GM04503 (cell line): ENCODE measurements at regions not wholly inside any gene's neighbourhood (a gene's known extent, or its start where the extent isn't known, plus 50 kb on each side); places are given as distances from the start of the nearest gene placed in this dataset.

Experiments used
- DNase-seq: peaks from one replicate; pipeline ENCODE4 v3.0.0-alpha.2; 2012; ENCODE audit warnings: low read depth

DNA sequence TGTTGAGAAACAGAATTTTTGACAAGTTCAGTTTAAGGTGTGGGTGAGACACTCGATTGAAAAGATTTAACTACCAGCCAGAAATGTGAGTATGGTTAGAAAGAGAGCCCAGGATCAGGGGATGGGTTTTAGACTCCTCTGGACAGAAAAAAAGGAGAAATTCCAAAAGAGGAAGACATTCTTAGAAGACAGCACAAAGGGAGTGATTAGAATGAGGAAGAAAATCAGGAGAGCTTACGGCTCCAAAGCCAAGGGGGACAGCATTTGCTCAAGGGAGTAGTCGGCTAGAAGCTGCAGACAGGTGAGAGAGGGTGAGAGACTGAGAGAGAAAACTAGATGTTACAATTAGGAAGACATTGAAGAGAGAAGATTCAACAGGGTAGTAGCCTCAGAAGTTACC is 166.1 kb downstream of the ADAMTS15 start:
- no peak for DNase-seq

GRCh38 chr11:130615561-130615960 is 167.1 kb downstream of the ADAMTS15 start:
- no peak for DNase-seq

- DNase-seq, result no peak
These were observed 168.1 kb downstream of the ADAMTS15 start for GRCh38 chr11:130616573-130616972.

- DNase-seq, result no peak
These were observed 168.6 kb downstream of the ADAMTS15 start for GRCh38 chr11:130617001-130617400.

DNA sequence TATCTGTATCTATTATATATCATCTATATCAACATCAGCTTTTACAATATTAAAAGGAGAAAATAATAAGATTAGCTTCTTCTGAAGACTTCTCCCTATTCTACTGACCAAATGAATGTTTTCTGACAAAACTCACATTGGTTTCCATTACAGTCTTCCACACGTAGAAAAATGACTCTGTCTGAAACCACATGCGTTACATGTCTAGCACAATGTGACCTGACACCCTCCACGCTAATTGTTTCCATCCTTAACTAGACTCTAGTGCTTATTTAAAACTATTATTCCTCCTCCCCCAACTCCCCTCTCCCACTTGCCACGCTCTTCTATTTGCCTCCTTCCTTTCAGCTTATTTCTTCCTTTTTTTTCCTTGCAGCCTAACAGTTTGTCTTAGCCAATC is 172.1 kb downstream of the ADAMTS15 start:
- DNase-seq, result no peak

DNA sequence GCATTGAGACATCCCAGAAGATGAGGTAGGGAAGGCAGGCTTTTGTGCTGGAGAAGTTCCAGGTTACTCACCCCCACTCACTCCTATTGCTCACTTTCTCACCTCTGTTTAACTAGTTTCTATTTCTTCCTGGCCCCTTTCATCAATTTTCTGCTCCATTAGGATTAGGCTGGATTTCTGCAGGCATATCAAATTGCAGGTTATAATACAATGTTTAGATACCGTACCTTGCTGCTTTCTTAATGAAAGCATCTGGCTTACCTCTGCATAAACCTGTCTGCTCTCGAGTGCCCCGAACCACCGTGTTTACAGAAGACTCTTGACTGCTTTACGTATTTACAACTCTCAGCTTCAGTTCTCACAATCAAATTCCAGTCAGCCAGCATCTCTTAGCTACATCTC is 173.7 kb downstream of the ADAMTS15 start:
- no peak for DNase-seq

DNA sequence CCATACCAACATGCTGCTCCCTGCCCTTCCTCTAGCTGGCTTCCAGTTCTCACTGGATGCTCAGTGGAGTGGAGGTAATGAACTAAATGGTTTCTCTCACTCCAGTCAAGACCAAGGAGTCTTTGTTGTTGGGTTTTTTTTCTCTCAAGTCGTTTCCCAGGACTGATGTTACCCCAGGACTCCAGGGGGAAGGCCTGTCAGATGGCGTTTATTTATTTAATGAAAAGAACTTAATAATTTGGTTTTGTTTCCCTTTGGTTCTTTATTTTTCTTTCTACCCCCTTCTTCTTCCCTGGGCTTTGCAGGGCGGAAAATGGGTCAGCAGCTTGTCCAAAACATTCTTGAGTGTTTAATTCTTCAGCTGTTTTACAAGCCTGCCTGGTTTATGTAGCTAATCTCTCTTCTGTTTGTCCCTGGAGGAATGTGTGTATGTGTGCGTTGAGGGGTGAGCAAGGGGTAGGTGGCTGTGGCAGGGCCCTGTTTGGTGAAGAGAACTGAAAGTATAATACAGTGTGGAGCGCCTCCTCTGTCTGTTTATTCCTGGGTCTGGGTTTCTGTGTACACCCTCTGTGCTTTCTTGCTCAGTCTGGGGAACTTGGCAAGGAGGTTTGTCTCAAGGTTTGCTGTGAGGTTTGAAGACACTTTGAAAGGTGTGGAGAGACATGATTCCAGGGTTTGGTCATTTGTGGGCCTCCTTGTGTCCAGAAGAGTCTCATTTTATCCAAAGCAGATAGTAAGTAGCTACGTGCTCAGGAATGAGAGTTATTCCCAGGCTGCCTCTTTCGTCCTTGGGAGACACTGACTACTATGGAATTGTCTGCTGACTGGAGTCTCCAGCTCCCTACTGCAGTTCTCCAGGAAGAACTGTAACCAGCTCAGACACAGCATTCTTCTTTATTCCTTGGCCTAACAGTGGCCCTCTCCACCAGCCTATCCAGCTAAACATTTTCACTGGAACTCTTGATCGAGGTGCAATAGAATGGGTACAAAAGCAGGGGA is 175.5 kb downstream of the ADAMTS15 start:
- DNase-seq, result no peak

GRCh38 chr11:130624971-130625544 is 176.6 kb downstream of the ADAMTS15 start:
- no peak for DNase-seq

- DNase-seq, result no peak
These were observed 177.3 kb downstream of the ADAMTS15 start for GRCh38 chr11:130625578-130626306.

- DNase-seq, result no peak
These were observed 180.6 kb downstream of the ADAMTS15 start for GRCh38 chr11:130629039-130629438.

GRCh38 chr11:130631119-130631518 is 182.7 kb downstream of the ADAMTS15 start:
- peak; percentile 76 for DNase-seq

- no peak for DNase-seq
These were observed 185.0 kb downstream of the ADAMTS15 start for GRCh38 chr11:130633466-130633865.

GRCh38 chr11:130634186-130634585 is 185.7 kb downstream of the ADAMTS15 start:
- no peak for DNase-seq

DNA sequence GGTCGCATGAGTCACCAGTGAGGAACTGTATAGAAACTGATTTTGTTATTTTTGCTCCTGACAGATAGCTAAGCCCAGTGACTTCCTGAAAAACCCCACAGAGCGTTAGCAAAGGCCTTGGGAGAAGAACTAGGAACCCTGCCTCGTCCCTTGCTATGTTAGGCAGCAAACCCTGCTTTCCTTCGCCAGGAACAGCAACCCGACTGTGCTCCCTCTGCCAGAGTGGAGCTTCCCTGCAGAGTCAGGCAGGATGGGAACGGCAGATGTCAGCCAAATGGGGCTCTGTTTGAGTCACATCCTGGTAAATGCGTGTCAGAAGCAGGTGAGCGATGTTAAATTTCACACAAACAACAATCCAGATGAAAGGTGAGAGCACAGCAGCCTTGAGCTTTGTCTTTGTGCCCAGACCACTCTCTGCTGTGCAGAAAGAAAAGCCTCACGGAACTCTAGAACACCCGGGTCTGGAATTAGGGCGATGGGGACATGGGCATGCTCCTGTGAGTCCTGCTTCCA is 186.6 kb downstream of the ADAMTS15 start:
- DNase-seq, result no peak

DNA sequence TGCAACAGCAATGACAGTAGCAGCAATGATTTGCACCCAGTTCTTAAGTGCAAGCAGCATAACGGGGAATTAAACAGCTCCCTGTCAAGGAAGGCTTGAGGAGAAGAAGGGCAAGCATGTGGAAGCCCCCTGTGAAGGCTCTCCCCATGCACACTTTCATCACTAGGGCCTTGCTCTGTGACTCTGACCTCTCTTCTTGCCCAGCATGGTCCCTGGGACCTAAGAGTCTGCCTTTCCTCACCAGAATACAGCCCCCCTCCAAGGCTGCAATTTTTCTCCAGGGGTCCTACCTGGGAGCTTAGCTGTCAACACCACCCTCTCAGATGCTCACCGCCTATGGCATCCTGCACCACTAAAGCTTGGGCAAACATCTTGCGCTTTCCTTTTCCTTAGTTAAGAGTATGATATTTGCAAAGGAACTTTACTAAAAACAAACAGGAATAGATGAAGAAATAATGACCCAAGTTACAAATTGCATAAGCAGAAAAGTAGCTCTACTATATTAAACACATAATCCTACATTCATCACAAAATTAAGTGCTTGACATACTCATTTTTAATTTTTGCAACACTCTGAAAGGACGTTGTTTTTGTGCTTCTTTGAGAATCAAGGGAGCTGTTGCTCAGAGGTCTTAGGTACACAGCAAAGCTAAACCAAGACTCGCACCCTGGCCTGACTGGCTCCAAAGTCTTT is 187.6 kb downstream of the ADAMTS15 start:
- DNase-seq, result no peak

DNA sequence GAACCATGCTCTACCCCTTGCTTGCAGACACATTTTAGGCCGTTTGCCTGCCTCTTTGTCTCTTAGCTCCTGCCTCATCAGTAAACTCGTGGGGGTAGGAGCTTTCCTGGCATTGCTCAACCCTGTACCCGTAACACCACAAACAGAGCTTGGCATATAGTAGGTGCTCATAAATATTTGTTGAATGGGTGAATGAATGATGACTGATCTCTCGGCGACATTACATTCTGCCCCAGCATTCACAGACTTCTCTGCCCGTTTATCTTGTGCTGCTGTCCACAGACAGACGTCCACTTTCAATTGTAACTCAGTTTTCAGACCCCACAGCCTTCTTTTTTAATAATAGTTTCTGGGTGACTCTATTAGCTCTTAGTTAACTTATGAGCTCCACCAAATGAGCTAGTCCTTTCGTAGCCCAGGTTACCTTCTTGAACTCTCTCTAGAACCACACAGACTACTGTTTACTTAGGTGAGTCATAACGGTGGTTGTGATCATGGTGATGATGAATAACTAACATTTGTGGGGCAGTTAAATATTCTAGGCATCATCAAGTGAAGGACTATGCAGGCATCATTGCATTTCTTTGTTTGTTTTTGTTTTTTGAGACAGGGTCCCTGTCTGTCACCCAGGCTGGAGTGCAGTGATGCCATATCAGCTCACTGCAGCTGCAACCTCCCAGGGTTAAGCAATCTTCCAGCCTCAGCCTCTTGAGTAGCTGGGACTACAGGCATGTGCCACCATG is 188.4 kb downstream of the ADAMTS15 start:
- no peak for DNase-seq

DNA sequence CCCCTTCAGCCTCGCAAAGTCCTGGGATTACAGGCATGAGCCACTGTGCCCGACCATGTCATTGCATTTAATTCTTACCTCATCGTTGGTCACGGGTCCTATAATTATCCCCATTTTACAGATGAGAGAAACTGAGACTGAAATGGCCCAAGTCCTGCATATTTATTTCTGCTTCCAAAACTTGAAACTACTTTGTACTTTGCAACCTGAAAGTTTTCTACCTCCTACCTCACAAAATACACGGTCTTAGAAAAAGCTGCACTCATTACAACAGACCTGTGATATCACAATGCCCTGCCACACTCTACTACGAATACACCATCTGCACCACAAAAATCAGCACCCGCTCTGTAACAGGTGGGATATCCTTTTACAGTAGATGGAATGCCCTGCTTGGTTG is 189.1 kb downstream of the ADAMTS15 start:
- DNase-seq, result no peak

- no peak for DNase-seq
These were observed 189.6 kb downstream of the ADAMTS15 start for GRCh38 chr11:130638033-130638432.

GRCh38 chr11:130638624-130639023 is 190.2 kb downstream of the ADAMTS15 start:
- no peak for DNase-seq

DNA sequence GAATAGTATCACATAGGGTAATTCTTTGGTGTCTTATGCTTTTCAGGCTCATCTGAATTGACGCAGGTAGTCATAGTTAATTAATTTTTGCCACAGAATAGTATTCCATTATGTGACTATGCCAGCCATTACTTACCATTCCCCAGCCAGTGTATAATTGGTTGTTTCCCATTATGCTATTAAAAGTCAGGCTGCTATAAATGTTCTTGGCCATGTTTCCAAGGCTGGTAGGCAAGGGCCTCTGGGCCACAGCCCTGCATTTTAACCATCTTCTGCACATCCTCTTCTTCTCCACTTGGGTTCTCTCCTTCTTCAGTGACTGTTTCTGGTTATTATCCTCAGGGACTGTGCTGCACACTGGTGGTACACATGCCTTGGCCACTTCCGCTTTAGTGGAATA is 190.9 kb downstream of the ADAMTS15 start:
- no peak for DNase-seq

DNA sequence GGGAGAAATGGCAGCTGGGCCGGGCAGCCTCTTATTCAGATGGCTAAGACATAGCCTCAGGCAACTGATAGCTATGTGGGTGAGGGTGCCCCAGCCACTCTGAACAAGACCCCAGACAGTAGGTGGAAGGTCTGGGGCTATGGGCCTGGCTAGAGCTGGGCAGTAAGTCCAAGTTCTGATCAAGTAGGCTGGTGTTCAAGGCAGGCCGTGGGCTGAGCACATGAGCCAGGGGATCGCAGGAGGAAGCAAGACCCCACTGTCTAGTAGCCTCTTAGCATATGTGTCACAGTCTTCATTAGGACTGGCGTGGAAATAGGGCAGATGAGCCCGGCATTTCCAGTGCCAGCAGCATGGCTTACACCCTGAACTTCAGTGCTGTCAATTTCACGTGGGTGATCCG is 192.1 kb downstream of the ADAMTS15 start:
- no peak for DNase-seq
